K562 (cell line): ENCODE measurements at regions not wholly inside any gene's neighbourhood (a gene's known extent, or its start where the extent isn't known, plus 50 kb on each side); places are given as distances from the start of the nearest gene placed in this dataset.

Experiments
- ATAC-seq: fragments of 200-7000 bp; cut with Tn5 transposase; 3 replicates; pipeline ENCODE4 v1.9.1; 2020; ENCODE audit warnings: moderate library complexity
- BruUV-seq: library from RNA; stranded (reverse); fragments of 400-500 nt; replicated peaks from 2 replicates; lab custom pipeline; 2021; lab: Mats Ljungman, UMichigan
- CTCF ChIA-PET: fragments of 300-600 bp; formaldehyde crosslinking; extraction: SDS; loops from one replicate; lab custom pipeline; 2021; ENCODE audit warnings: low intra/inter-chr PET ratio; lab: Yijun Ruan, JAX
- POLR2A ChIA-PET: fragments of 300-600, 350-650 bp; sonication (Branson Sonifier 250); formaldehyde crosslinking; extraction: SDS; loops from one replicate; lab custom pipeline; 2021; ENCODE audit warnings: antibody characterized with exemption, inconsistent platforms; lab: Yijun Ruan, JAX
- DNase-seq, 4 experiments: peaks; one replicate each; pipeline versions ENCODE4 v3.0.0 to v3.0.0-alpha.2; 2011 to 2018; ENCODE audit warnings: low spot score in 3 of 4, mixed read lengths in 3 of 4; ENCODE audit errors: extremely low read depth in 1 of 4
- FAIRE-seq: peaks from 2 replicates; lab custom pipeline; 2011; peaks lifted over from hg19 to GRCh38; lab: Jason Lieb, UNC
- H2AFZ ChIP-seq: 2 replicates; pipeline ENCODE4 v1.6.0; 2011; ENCODE audit warnings: low read depth, low read length, control low read depth, inconsistent platforms
- H3K27ac ChIP-seq: fragments of 200-600 bp; 3 replicates; pipeline ENCODE4 v1.8.0; 2011; ENCODE audit warnings: low read depth, mild to moderate bottlenecking, control low read depth, inconsistent platforms, low read length, moderate library complexity, mixed read lengths; ENCODE audit errors: extremely low read depth
- H3K27me3 ChIP-seq, 2 experiments: fragments of 300-600 bp in 1 of 2; 2 replicates in 1 of 2; 3 replicates in 1 of 2; pipeline versions ENCODE4 v1.6.0 to v1.8.0; 2011; ENCODE audit warnings: inconsistent platforms in 2 of 2, low read length in 2 of 2, mild to moderate bottlenecking in 1 of 2, mixed read lengths in 1 of 2, moderate library complexity in 1 of 2; ENCODE audit not compliant: control insufficient read depth in 2 of 2, insufficient read depth in 2 of 2
- H3K36me3 ChIP-seq: fragments of 300-600 bp; 3 replicates; pipeline ENCODE4 v1.8.0; 2011; ENCODE audit warnings: mild to moderate bottlenecking, low read length, inconsistent platforms; ENCODE audit not compliant: control insufficient read depth, insufficient read depth
- H3K4me1 ChIP-seq, 2 experiments: fragments of 200-600 bp in 1 of 2; replicated peaks in 1 of 2; 2 replicates in 1 of 2; 3 replicates in 1 of 2; pipeline versions ENCODE4 v1.5.1 to v1.8.0; 2011; ENCODE audit warnings: inconsistent platforms in 2 of 2, low read length in 2 of 2, mild to moderate bottlenecking in 1 of 2, mixed read lengths in 1 of 2, moderate library complexity in 1 of 2; ENCODE audit not compliant: control insufficient read depth in 2 of 2, insufficient read depth in 2 of 2
- H3K4me2 ChIP-seq: 2 replicates; pipeline ENCODE4 v1.6.1; 2011; ENCODE audit warnings: low read length, control low read depth, inconsistent platforms, mixed read lengths; ENCODE audit not compliant: insufficient read depth
- H3K4me3 ChIP-seq: fragments of 200-600 bp; sonication (generic), shearing (Covaris generic); 2 replicates; pipeline ENCODE4 v1.5.1; 2016; ENCODE audit warnings: control low read depth, inconsistent platforms
- H3K79me2 ChIP-seq: fragments of 200-600 bp; 3 replicates; pipeline ENCODE4 v1.8.0; 2011; ENCODE audit warnings: low read length, inconsistent platforms; ENCODE audit not compliant: control insufficient read depth, insufficient read depth
- H3K9ac ChIP-seq, 2 experiments: 2 replicates each; pipeline versions ENCODE4 v1.6.0 to v1.6.1; 2011; ENCODE audit warnings: low read depth in 2 of 2, low read length in 2 of 2, control low read depth in 1 of 2, inconsistent platforms in 1 of 2, mild to moderate bottlenecking in 1 of 2, mixed read lengths in 1 of 2; ENCODE audit not compliant: insufficient read depth in 1 of 2
- H3K9me1 ChIP-seq: one replicate; pipeline ENCODE4 v1.6.0; 2011; ENCODE audit warnings: inconsistent platforms, mild to moderate bottlenecking, low read length, moderate library complexity; ENCODE audit not compliant: control insufficient read depth, insufficient read depth
- H3K9me3 ChIP-seq: replicated peaks from 2 replicates; pipeline ENCODE4 v1.5.1; 2011; ENCODE audit warnings: low read depth, low read length, inconsistent platforms; ENCODE audit not compliant: control insufficient read depth, insufficient read depth
- H4K20me1 ChIP-seq: replicated peaks from 2 replicates; pipeline ENCODE4 v1.6.1; 2011; ENCODE audit warnings: low read length, inconsistent platforms, mixed read lengths; ENCODE audit not compliant: control insufficient read depth, insufficient read depth
- CREB5 ChIP-seq: fragments of 250-450 bp; sonication (Bioruptor Pico); IDR thresholded peaks from 2 replicates; pipeline ENCODE4 v1.5.0; 2020; ENCODE audit warnings: mild to moderate bottlenecking
- HOXB6 ChIP-seq: fragments of 250-450 bp; sonication (Bioruptor Pico); IDR thresholded peaks from 2 replicates; pipeline ENCODE4 v1.5.1; 2022; ENCODE audit warnings: mild to moderate bottlenecking, borderline replicate concordance
- KDM2B ChIP-seq: fragments of 250-450 bp; sonication (Bioruptor Pico); IDR thresholded peaks from 2 replicates; pipeline ENCODE4 v1.8.0; 2021; ENCODE audit warnings: mild to moderate bottlenecking, moderate library complexity
- L3MBTL2 ChIP-seq: fragments of 450-650 bp; IDR thresholded peaks from 2 replicates; pipeline ENCODE4 v1.6.1; 2016; ENCODE audit warnings: mild to moderate bottlenecking, moderate library complexity
- LCOR ChIP-seq: sonication (generic); formaldehyde crosslinking; IDR thresholded peaks from 2 replicates; pipeline ENCODE4 v1.8.0; 2022; ENCODE audit warnings: mild to moderate bottlenecking, missing genetic modification reagents
- NFIC ChIP-seq: fragments of 450-650 bp; IDR thresholded peaks from 2 replicates; pipeline ENCODE4 v1.6.1; 2017; ENCODE audit warnings: mild to moderate bottlenecking, inconsistent platforms
- PHTF2 ChIP-seq: fragments of 250-450 bp; sonication (Bioruptor Pico); IDR thresholded peaks from 2 replicates; pipeline ENCODE4 v1.5.0; 2021; ENCODE audit warnings: mild to moderate bottlenecking
- TSHZ1 ChIP-seq: fragments of 250-450 bp; sonication (Bioruptor Pico); IDR thresholded peaks from 2 replicates; pipeline ENCODE4 v1.4.0; 2020; ENCODE audit warnings: mild to moderate bottlenecking, moderate library complexity
- ZNF239 ChIP-seq: fragments of 250-450 bp; sonication (Bioruptor Pico); IDR thresholded peaks from 2 replicates; pipeline ENCODE4 v1.4.0; 2020; ENCODE audit warnings: mild to moderate bottlenecking
- ZNF444 ChIP-seq: fragments of 250-450 bp; sonication (Bioruptor Pico); IDR thresholded peaks from 2 replicates; pipeline ENCODE4 v1.4.0; 2020; ENCODE audit warnings: mild to moderate bottlenecking, moderate library complexity
- ZNF668 ChIP-seq: fragments of 250-450 bp; sonication (Bioruptor Pico); IDR thresholded peaks from 2 replicates; pipeline ENCODE4 v1.8.0; 2022; ENCODE audit warnings: mild to moderate bottlenecking, inconsistent platforms
- WGBS: fragments of 100-300 bp; shearing (Covaris generic); methylation state at CpG from one replicate; pipeline ENCODE4 v1.1.6; 2016; ENCODE audit warnings: low coverage, mixed read lengths; ENCODE audit not compliant: insufficient coverage; ENCODE audit errors: missing lambda C conversion rate; 5-methylcytosine and 5-hydroxymethylcytosine counted together
- in situ Hi-C: fragments of 300-500 bp; cut with MboI; formaldehyde crosslinking; loops from 4 replicates; pipeline ENCODE4 v1.15.0; 2018; ENCODE audit warnings: inconsistent platforms, mixed read lengths
- intact Hi-C: fragments of 100-400 bp; cut with micrococcal nuclease; formaldehyde crosslinking; loops from 2 replicates; pipeline ENCODE4 v1.14.2; 2022
- TF ChIP-seq, protein P1 (sequence below): fragments of 250-450 bp; sonication (Bioruptor Pico); IDR thresholded peaks from 2 replicates; pipeline ENCODE4 v1.8.0; 2021; ENCODE audit warnings: mild to moderate bottlenecking, moderate library complexity
- TF ChIP-seq, protein P2 (sequence below): fragments of 250-450 bp; sonication (Bioruptor Pico); IDR thresholded peaks from 2 replicates; pipeline ENCODE4 v1.8.0; 2022; ENCODE audit warnings: inconsistent platforms, mild to moderate bottlenecking, moderate library complexity, borderline replicate concordance
- TF ChIP-seq, protein P3 (sequence below): fragments of 450-650 bp; formaldehyde crosslinking; IDR thresholded peaks from 2 replicates; pipeline ENCODE4 v1.4.0; 2020; ENCODE audit warnings: mild to moderate bottlenecking, moderate library complexity

DNA sequence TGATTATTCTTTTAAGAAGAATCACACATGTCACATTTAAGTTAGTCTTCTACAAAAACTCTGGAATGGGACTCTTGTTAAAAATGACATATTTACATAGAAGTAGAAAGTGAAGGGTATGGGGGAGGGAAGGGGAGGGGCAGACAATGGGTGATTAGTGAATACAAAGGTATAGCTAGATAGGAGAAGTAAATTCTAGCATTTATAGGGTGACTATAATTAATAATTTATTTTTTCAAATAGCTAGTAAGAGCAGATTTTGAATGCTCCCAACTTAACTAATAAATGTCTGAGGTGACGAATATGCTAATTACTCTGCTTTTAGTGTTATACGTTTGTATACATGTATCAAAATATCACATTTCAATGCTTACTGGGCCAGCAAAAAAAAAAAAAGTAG lies 59.4 kb downstream of the BLTP3B start:
- ChIA-PET CTCF (no interaction called here), POLR2A (no interaction called here)
- in situ Hi-C loops (no loop called here), intact Hi-C loops (no loop called here)
- no peaks in the 10 kb centered on the region for H3K79me2 ChIP-seq
- no peak overlapping the region for H3K27ac ChIP-seq
- H3K9me3 ChIP-seq, result peaks cover 2% of the 10 kb centered on the region; the same call in 1 of the 2 replicates
- no TSS peak for BruUV-seq
- H2AFZ ChIP-seq, result no peak overlapping the region
- WGBS, result 100% methylated on average over 2 of the region's 2 CpGs
- H4K20me1 ChIP-seq, result no peaks in the 10 kb centered on the region
- H3K36me3 ChIP-seq, result peaks cover 15% of the 10 kb centered on the region; the same call in 1 of the 3 replicates
- H3K9ac ChIP-seq, result no peak overlapping the region
- no peaks in the 10 kb centered on the region for H3K4me1 ChIP-seq
- H3K4me3 ChIP-seq, result no peak overlapping the region
- DNase-seq (no peak), ATAC-seq (no peak), FAIRE-seq (no peak)
- H3K9me1 ChIP-seq, result no peaks in the 10 kb centered on the region
- no peaks in the 10 kb centered on the region for H3K27me3 ChIP-seq
- no peak overlapping the region for H3K4me2 ChIP-seq
- TF ChIP-seq, protein P1, sequence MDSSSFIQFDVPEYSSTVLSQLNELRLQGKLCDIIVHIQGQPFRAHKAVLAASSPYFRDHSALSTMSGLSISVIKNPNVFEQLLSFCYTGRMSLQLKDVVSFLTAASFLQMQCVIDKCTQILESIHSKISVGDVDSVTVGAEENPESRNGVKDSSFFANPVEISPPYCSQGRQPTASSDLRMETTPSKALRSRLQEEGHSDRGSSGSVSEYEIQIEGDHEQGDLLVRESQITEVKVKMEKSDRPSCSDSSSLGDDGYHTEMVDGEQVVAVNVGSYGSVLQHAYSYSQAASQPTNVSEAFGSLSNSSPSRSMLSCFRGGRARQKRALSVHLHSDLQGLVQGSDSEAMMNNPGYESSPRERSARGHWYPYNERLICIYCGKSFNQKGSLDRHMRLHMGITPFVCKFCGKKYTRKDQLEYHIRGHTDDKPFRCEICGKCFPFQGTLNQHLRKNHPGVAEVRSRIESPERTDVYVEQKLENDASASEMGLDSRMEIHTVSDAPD (CRISPR knock-in tag), result no peak
- TF ChIP-seq LCOR (CRISPR knock-in tag) (no peak), ZNF239 (CRISPR knock-in tag) (no peak), L3MBTL2 (no peak), ZNF668 (CRISPR knock-in tag) (no peak), HOXB6 (CRISPR knock-in tag) (no peak), ZNF444 (CRISPR knock-in tag) (no peak), KDM2B (CRISPR knock-in tag) (no peak), CREB5 (CRISPR knock-in tag) (no peak), NFIC (no peak), PHTF2 (no peak), TSHZ1 (CRISPR knock-in tag) (no peak)
- TF ChIP-seq, protein P2, sequence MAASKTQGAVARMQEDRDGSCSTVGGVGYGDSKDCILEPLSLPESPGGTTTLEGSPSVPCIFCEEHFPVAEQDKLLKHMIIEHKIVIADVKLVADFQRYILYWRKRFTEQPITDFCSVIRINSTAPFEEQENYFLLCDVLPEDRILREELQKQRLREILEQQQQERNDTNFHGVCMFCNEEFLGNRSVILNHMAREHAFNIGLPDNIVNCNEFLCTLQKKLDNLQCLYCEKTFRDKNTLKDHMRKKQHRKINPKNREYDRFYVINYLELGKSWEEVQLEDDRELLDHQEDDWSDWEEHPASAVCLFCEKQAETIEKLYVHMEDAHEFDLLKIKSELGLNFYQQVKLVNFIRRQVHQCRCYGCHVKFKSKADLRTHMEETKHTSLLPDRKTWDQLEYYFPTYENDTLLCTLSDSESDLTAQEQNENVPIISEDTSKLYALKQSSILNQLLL (CRISPR knock-in tag), result no peak
- TF ChIP-seq, protein P3, sequence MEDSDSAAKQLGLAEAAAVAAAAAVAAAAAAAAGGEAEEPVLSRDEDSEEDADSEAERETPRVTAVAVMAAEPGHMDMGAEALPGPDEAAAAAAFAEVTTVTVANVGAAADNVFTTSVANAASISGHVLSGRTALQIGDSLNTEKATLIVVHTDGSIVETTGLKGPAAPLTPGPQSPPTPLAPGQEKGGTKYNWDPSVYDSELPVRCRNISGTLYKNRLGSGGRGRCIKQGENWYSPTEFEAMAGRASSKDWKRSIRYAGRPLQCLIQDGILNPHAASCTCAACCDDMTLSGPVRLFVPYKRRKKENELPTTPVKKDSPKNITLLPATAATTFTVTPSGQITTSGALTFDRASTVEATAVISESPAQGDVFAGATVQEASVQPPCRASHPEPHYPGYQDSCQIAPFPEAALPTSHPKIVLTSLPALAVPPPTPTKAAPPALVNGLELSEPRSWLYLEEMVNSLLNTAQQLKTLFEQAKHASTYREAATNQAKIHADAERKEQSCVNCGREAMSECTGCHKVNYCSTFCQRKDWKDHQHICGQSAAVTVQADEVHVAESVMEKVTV, result no peak
